A673 (cell line): ENCODE measurements at regions not wholly inside any gene's neighbourhood (a gene's known extent, or its start where the extent isn't known, plus 50 kb on each side); places are given as distances from the start of the nearest gene placed in this dataset.

ENCODE experiments used
- BruUV-seq: library from RNA; stranded (reverse); fragments of 400-500 nt; replicated peaks from 2 replicates; lab custom pipeline; 2021; lab: Mats Ljungman, UMichigan
- CTCF ChIA-PET: fragments of 300-600 bp; sonication (Branson Sonifier 250); formaldehyde crosslinking; loops from one replicate; lab custom pipeline; 2022; ENCODE audit warnings: antibody characterized with exemption; lab: Charles Lee
- POLR2A ChIA-PET: fragments of 300-600 bp; sonication (Branson Sonifier 250); formaldehyde crosslinking; loops from one replicate; lab custom pipeline; 2022; ENCODE audit warnings: antibody characterized with exemption; ENCODE audit not compliant: low non-redundant PET; lab: Charles Lee
- DNase-seq: peaks from one replicate; pipeline ENCODE4 v3.0.0-alpha.2; 2015; ENCODE audit warnings: low spot score
- H3K27ac ChIP-seq: fragments of 200-600 bp; sonication (generic); 2 replicates; pipeline ENCODE4 v1.5.1; 2016; ENCODE audit warnings: mixed run types, low read depth, mild to moderate bottlenecking, mixed read lengths, antibody characterized with exemption, low read length; ENCODE audit not compliant: poor library complexity, severe bottlenecking
- H3K27me3 ChIP-seq: fragments of 200-600 bp; sonication (generic); replicated peaks from 2 replicates; pipeline ENCODE4 v1.6.1; 2017; ENCODE audit warnings: mixed run types, low read depth, mild to moderate bottlenecking, mixed read lengths, antibody characterized with exemption, low read length; ENCODE audit not compliant: insufficient read depth, poor library complexity
- H3K36me3 ChIP-seq: fragments of 200-600 bp; sonication (generic); 2 replicates; pipeline ENCODE4 v1.6.1; 2016; ENCODE audit warnings: mixed run types, mild to moderate bottlenecking, mixed read lengths, antibody characterized with exemption, low read length; ENCODE audit not compliant: insufficient read depth, poor library complexity, severe bottlenecking
- H3K4me1 ChIP-seq: fragments of 200-600 bp; sonication (generic); 2 replicates; pipeline ENCODE4 v1.6.1; 2017; ENCODE audit warnings: mixed run types, mild to moderate bottlenecking, mixed read lengths, antibody characterized with exemption, low read length; ENCODE audit not compliant: insufficient read depth, poor library complexity, severe bottlenecking
- H3K4me3 ChIP-seq: fragments of 200-600 bp; sonication (generic); 2 replicates; pipeline ENCODE4 v1.5.1; 2016; ENCODE audit warnings: low read depth, mixed run types, mild to moderate bottlenecking, mixed read lengths, low read length; ENCODE audit not compliant: poor library complexity, severe bottlenecking
- H3K9me3 ChIP-seq: fragments of 200-600 bp; sonication (generic); 2 replicates; pipeline ENCODE4 v1.6.1; 2016; ENCODE audit warnings: mixed run types, low read depth, mild to moderate bottlenecking, mixed read lengths, antibody characterized with exemption, low read length; ENCODE audit not compliant: poor library complexity, severe bottlenecking
- CTCF ChIP-seq: fragments of 300-800, 200-600 bp; sonication (generic); conservative IDR thresholded peaks from 2 replicates; pipeline ENCODE4 v1.5.1; 2017; ENCODE audit warnings: low read depth, mild to moderate bottlenecking, antibody characterized with exemption, low read length, moderate library complexity, mixed read lengths
- EZH2 ChIP-seq: fragments of 200-600 bp; sonication (generic); IDR thresholded peaks from 2 replicates; pipeline ENCODE4 v1.6.1; 2017; ENCODE audit warnings: borderline replicate concordance, low read depth, mild to moderate bottlenecking, mixed read lengths, antibody characterized with exemption, low read length; ENCODE audit not compliant: poor library complexity, severe bottlenecking
- intact Hi-C: fragments of 100-400 bp; cut with micrococcal nuclease; formaldehyde crosslinking; loops from one replicate; pipeline ENCODE4 v1.10.0; 2022; ENCODE audit not compliant: unreplicated experiment

- DNase-seq, result no peak
- intact Hi-C loops, result no loop called here
- Histone ChIP-seq H3K27ac (no peak overlapping the region), H3K27me3 (no peaks in the 10 kb centered on the region), H3K36me3 (no peaks in the 10 kb centered on the region), H3K4me3 (no peak overlapping the region), H3K4me1 (no peaks in the 10 kb centered on the region), H3K9me3 (no peaks in the 10 kb centered on the region)
- TF ChIP-seq EZH2, result no peak
- no peak for TF ChIP-seq CTCF
- no TSS peak for BruUV-seq
- ChIA-PET CTCF (no interaction called here), POLR2A (no interaction called here)
These were observed 123.0 kb upstream of the KCNN2 start for GRCh38 chr5:114238771-114239313.

- Histone ChIP-seq H3K9me3 (no peaks in the 10 kb centered on the region), H3K27me3 (no peaks in the 10 kb centered on the region), H3K4me1 (no peaks in the 10 kb centered on the region), H3K4me3 (no peak overlapping the region), H3K36me3 (no peaks in the 10 kb centered on the region), H3K27ac (no peak overlapping the region)
- POLR2A ChIA-PET, result no interaction called here
- TF ChIP-seq EZH2 (no peak), CTCF (no peak)
- CTCF ChIA-PET, result no interaction called here
- BruUV-seq, result no TSS peak
- intact Hi-C loops, result no loop called here
- DNase-seq, result no peak
These were observed 118.4 kb upstream of the KCNN2 start for GRCh38 chr5:114243281-114243971.

DNA sequence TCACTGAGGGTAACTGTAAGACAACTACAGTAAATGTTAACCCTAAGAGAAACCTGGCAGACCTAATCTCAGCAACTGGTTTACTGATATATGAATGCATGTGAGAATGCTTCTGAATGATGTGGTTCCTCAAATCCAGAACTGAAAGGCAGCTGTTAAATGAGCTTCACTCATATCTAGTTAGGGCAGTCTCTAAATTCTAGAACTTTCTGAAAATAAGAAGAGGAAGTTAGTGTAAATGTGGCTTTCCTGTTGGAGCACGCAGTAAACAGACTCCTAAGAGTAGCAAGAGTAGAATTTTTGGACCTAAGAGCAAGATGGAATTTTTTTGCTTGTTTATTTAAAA, 117.9 kb upstream of the KCNN2 start:
- CTCF ChIA-PET, result no interaction called here
- POLR2A ChIA-PET, result no interaction called here
- Histone ChIP-seq H3K4me1 (no peaks in the 10 kb centered on the region), H3K27ac (no peak overlapping the region), H3K36me3 (no peaks in the 10 kb centered on the region), H3K27me3 (no peaks in the 10 kb centered on the region), H3K4me3 (no peak overlapping the region), H3K9me3 (no peaks in the 10 kb centered on the region)
- no TSS peak for BruUV-seq
- DNase-seq, result no peak
- TF ChIP-seq CTCF (no peak), EZH2 (no peak)
- intact Hi-C loops, result no loop called here
